ENCODE measurements at regions not wholly inside any gene's neighbourhood (a gene's known extent, or its start where the extent isn't known, plus 50 kb on each side); places are given as distances from the start of the nearest gene placed in this dataset.
"Not testable (repeated sequence)": the region's sequence is repeated elsewhere in the genome, so short reads cannot be mapped to it uniquely, and the experiment has no call there.

- H3K9me3 ChIP-seq; H3K4me3 ChIP-seq; H3K27me3 ChIP-seq; DNase-seq (ENCODE audit: low spot score in 2 of 2); H3K36me3 ChIP-seq; H3K27ac ChIP-seq; H3K4me1 ChIP-seq; intact Hi-C loops (cut with DNase I; ENCODE audit: low total_unique reads): not testable (repeated sequence)
Observed at GRCh38 chr2:110292807-110293206, 80.5 kb upstream of the MTLN start.

GRCh38 chr2:110291909-110292579, 79.7 kb upstream of the MTLN start:
- H3K27me3 ChIP-seq; DNase-seq (ENCODE audit: low spot score in 2 of 2); intact Hi-C loops (cut with DNase I; ENCODE audit: low total_unique reads); H3K27ac ChIP-seq; H3K36me3 ChIP-seq; H3K4me1 ChIP-seq; H3K9me3 ChIP-seq; H3K4me3 ChIP-seq: not testable (repeated sequence)

- DNase-seq (ENCODE audit: low spot score in 2 of 2); H3K36me3 ChIP-seq; intact Hi-C loops (cut with DNase I; ENCODE audit: low total_unique reads): not testable (repeated sequence)
Observed at GRCh38 chr2:110287817-110288216, 75.5 kb upstream of the MTLN start.

GRCh38 chr2:110287253-110287652, 74.9 kb upstream of the MTLN start:
- intact Hi-C loops (cut with DNase I; ENCODE audit: low total_unique reads); DNase-seq (ENCODE audit: low spot score in 2 of 2); H3K4me3 ChIP-seq; H3K27ac ChIP-seq; H3K4me1 ChIP-seq; H3K27me3 ChIP-seq; H3K36me3 ChIP-seq; H3K9me3 ChIP-seq: not testable (repeated sequence)

More at GRCh38 chr2:110287817-110288216, 75.5 kb upstream of the MTLN start:
- not testable (repeated sequence) for H3K4me3 ChIP-seq, H3K27me3 ChIP-seq, H3K27ac ChIP-seq, H3K4me1 ChIP-seq, H3K9me3 ChIP-seq

- H3K4me3 ChIP-seq; H3K36me3 ChIP-seq; H3K9me3 ChIP-seq; H3K27ac ChIP-seq; DNase-seq (ENCODE audit: low spot score in 2 of 2); H3K27me3 ChIP-seq; intact Hi-C loops (cut with DNase I; ENCODE audit: low total_unique reads); H3K4me1 ChIP-seq: not testable (repeated sequence)
Observed at GRCh38 chr2:110285002-110285401, 72.7 kb upstream of the MTLN start.

GRCh38 chr2:110280804-110281203, 68.5 kb upstream of the MTLN start:
- intact Hi-C loops (cut with DNase I; ENCODE audit: low total_unique reads); H3K27ac ChIP-seq; H3K4me1 ChIP-seq: not testable (repeated sequence)

GRCh38 chr2:110277054-110277453, 64.7 kb upstream of the MTLN start:
- H3K9me3 ChIP-seq; H3K27me3 ChIP-seq; H3K4me3 ChIP-seq; DNase-seq (ENCODE audit: low spot score in 2 of 2); intact Hi-C loops (cut with DNase I; ENCODE audit: low total_unique reads); H3K4me1 ChIP-seq; H3K27ac ChIP-seq; H3K36me3 ChIP-seq: not testable (repeated sequence)

More at GRCh38 chr2:110280804-110281203, 68.5 kb upstream of the MTLN start:
- H3K4me3 ChIP-seq; DNase-seq (ENCODE audit: low spot score in 2 of 2); H3K27me3 ChIP-seq; H3K9me3 ChIP-seq; H3K36me3 ChIP-seq: not testable (repeated sequence)

GRCh38 chr2:110276092-110276491, 63.7 kb upstream of the MTLN start:
- DNase-seq (ENCODE audit: low spot score in 2 of 2); H3K36me3 ChIP-seq; intact Hi-C loops (cut with DNase I; ENCODE audit: low total_unique reads): not testable (repeated sequence)

GRCh38 chr2:110269674-110270073, 57.3 kb upstream of the MTLN start:
- H3K27me3 ChIP-seq; H3K9me3 ChIP-seq; H3K27ac ChIP-seq; H3K36me3 ChIP-seq; H3K4me3 ChIP-seq; DNase-seq (ENCODE audit: low spot score in 2 of 2); H3K4me1 ChIP-seq; intact Hi-C loops (cut with DNase I; ENCODE audit: low total_unique reads): not testable (repeated sequence)

More at GRCh38 chr2:110276092-110276491, 63.7 kb upstream of the MTLN start:
- not testable (repeated sequence) for H3K27me3 ChIP-seq, H3K9me3 ChIP-seq, H3K4me3 ChIP-seq, H3K4me1 ChIP-seq, H3K27ac ChIP-seq

- H3K27ac ChIP-seq; H3K36me3 ChIP-seq; DNase-seq (ENCODE audit: low spot score in 2 of 2); intact Hi-C loops (cut with DNase I; ENCODE audit: low total_unique reads); H3K27me3 ChIP-seq; H3K9me3 ChIP-seq; H3K4me1 ChIP-seq: not testable (repeated sequence)
- peak overlapping the region in 1 of 3 donors; percentile 25 for H3K4me3 ChIP-seq
Observed at GRCh38 chr2:110267828-110268407, 55.6 kb upstream of the MTLN start.

GRCh38 chr2:110264804-110265203, 52.5 kb upstream of the MTLN start:
- H3K27me3 ChIP-seq; H3K27ac ChIP-seq; DNase-seq (ENCODE audit: low spot score in 2 of 2); H3K4me1 ChIP-seq; H3K9me3 ChIP-seq; H3K4me3 ChIP-seq; intact Hi-C loops (cut with DNase I; ENCODE audit: low total_unique reads); H3K36me3 ChIP-seq: not testable (repeated sequence)

- H3K9me3 ChIP-seq; H3K27me3 ChIP-seq; H3K4me1 ChIP-seq; intact Hi-C loops (cut with DNase I; ENCODE audit: low total_unique reads); H3K27ac ChIP-seq; H3K4me3 ChIP-seq; DNase-seq (ENCODE audit: low spot score in 2 of 2); H3K36me3 ChIP-seq: not testable (repeated sequence)
Observed at GRCh38 chr2:110264076-110264681, 51.8 kb upstream of the MTLN start.

- H3K4me1 ChIP-seq; H3K36me3 ChIP-seq; DNase-seq (ENCODE audit: low spot score in 2 of 2); H3K27ac ChIP-seq; H3K27me3 ChIP-seq; H3K9me3 ChIP-seq; intact Hi-C loops (cut with DNase I; ENCODE audit: low total_unique reads); H3K4me3 ChIP-seq: not testable (repeated sequence)
Observed at GRCh38 chr2:110263462-110263861, 51.1 kb upstream of the MTLN start.
